GM12872 (cell line): ENCODE measurements at regions not wholly inside any gene's neighbourhood (a gene's known extent, or its start where the extent isn't known, plus 50 kb on each side); places are given as distances from the start of the nearest gene placed in this dataset.

ENCODE experiments used
- TF ChIP-seq, protein P1 (sequence below): IDR thresholded peaks from 3 replicates; pipeline ENCODE4 v1.5.1; 2011; ENCODE audit warnings: low read depth, mild to moderate bottlenecking, low read length, moderate library complexity; ENCODE audit not compliant: insufficient read depth

DNA sequence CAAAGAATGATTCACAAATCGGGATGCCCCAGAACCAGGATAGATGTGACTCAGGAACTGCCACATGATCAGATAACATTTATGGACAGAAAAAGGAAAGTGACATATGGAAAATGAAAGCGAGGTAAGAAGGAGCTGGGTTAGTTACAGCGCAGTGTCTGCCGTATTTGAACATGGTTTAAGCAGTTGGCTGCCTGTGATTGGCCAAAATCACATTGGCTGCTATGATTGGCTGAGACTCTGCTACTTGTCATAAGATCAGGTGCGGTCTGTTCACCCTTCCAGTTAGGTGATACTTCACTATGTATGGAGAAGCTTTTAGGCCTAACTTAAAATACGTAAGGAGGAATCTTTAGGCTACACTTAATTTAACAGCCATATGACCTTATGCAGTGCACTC, 322.7 kb upstream of the HAND2 start:
- TF ChIP-seq, protein P1, sequence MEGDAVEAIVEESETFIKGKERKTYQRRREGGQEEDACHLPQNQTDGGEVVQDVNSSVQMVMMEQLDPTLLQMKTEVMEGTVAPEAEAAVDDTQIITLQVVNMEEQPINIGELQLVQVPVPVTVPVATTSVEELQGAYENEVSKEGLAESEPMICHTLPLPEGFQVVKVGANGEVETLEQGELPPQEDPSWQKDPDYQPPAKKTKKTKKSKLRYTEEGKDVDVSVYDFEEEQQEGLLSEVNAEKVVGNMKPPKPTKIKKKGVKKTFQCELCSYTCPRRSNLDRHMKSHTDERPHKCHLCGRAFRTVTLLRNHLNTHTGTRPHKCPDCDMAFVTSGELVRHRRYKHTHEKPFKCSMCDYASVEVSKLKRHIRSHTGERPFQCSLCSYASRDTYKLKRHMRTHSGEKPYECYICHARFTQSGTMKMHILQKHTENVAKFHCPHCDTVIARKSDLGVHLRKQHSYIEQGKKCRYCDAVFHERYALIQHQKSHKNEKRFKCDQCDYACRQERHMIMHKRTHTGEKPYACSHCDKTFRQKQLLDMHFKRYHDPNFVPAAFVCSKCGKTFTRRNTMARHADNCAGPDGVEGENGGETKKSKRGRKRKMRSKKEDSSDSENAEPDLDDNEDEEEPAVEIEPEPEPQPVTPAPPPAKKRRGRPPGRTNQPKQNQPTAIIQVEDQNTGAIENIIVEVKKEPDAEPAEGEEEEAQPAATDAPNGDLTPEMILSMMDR: no peak

DNA sequence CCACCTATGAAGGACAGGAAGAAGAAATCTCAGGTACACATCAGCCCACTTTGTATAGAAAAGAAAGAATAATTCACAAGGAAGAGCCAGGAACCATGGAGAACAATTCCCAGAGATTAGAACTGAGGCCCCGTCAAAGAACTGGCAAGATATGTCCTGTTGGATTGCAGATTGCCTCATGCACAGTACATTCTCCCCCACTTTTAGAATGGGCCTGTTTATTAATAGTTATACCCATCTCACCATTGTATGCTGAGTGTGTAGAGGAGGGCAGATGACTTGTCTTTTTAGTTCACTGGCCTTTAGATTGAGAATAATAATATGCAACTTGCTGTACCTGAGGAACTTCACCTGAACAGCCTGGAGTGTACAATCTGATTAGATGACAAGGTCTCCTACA, 315.6 kb upstream of the HAND2 start:
- TF ChIP-seq, protein P1: no peak

DNA sequence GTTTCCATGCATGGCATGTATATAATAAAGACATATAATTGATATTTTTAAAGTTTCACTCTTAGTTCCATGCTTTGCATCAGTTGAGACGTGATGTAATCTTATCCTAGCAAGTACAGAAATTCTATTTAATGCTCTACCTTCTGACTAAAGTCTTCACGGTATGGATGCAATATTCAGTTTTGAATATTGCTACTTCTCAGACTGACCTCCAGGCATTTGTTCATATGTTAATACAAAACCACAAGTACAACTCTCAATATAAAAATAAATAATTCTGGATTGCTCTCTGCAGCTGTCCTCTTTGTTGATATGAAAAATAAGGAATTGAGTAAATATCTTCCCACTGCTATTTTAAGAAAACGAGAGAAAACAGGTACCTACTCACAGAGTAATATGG, 309.8 kb upstream of the HAND2 start:
- TF ChIP-seq, protein P1: no peak

DNA sequence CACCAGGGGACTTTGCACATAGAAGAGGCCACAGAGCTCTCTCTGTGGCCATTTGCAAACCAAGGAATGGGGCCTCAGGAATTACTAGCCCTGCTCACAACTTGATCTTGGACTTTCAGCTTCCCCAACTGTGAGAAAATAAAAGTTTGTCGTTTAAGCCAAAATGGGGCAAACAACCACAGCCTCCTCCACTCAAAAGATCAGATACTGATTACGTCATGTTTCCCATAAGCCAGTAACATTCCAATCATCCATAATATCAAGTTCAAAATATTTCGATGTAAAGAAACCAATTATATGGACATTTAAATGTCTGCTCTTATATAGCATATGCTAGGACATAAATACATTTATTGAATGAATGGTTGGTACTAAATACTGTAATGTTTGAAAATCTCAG, 307.5 kb upstream of the HAND2 start:
- TF ChIP-seq, protein P1: no peak

DNA sequence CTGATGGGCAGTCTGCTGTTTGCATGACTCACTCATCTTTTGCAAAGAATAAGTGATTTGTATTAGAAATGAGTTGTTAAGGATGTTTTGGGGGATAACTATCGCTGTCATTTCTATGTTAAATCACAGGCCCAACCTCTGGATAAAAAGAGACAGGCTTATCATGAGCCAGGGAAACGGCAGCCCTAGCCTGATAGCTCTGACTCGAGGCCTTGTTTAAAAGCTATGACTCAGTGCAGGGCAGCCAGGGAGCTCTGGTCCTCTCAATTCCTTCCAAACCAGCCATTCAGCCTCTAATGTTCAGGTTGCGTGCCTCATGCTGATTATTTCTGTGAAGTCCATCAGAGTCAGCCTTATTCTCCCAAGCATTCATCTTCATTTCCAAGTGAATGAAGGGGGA, 305.9 kb upstream of the HAND2 start:
- TF ChIP-seq, protein P1: no peak

DNA sequence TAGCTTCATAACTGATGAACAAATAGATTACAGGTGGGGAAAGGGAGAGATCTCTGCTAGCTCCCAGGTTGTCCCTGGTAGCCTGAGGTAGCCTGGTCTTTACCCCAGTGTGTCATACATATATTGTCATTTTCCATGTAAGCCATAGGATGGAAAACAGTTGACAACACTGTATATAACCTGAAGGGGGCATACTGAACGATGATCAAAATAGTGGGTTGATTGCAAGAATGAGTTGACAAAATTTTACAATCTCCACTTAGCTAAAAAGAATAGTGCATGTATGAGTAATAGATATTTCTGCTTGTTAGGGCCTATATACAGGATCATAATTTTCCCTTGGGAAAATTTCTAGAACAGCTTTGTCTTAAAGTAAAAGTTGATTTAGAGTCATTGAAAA, 304.1 kb upstream of the HAND2 start:
- TF ChIP-seq, protein P1: no peak

DNA sequence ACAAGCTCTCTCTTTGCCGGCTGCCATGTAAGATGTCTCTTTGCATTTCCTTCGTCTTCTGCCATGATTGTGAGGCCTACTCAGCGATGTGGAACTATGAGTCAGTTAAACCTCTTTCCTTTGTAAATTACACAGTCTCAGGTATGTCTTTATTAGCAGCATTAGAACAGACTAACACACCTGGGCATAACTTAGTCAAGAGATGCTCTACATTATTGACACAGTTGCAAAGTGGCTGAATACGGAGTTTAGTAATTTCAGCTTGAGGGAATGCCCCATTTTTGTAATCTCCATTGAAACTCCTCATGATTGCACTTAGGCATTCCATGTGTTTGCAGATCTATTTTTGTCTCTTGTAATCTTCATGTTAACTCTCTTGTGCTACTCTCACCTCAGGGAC, 299.5 kb upstream of the HAND2 start:
- TF ChIP-seq, protein P1: no peak

DNA sequence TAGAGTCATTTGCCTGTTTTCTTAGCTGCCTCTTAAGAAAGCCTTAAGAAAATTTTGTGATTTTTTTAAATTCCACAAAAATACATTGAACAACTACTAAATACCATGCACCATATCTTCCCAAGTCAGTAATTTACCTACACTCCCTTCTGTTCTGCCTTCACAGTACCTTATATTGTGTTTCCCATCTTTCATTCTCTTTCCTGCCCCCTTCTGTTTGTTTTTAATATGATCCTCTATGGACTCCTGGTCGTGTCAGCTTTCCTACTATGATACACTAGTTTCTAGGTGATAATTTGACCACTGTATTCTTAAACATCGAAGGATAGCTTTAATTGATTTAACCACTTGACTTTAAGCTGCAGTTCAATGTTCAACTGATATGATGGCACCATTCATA, 297.7 kb upstream of the HAND2 start:
- TF ChIP-seq, protein P1: no peak
